ENCODE measurements at regions not wholly inside any gene's neighbourhood (a gene's known extent, or its start where the extent isn't known, plus 50 kb on each side); places are given as distances from the start of the nearest gene placed in this dataset.

DNA sequence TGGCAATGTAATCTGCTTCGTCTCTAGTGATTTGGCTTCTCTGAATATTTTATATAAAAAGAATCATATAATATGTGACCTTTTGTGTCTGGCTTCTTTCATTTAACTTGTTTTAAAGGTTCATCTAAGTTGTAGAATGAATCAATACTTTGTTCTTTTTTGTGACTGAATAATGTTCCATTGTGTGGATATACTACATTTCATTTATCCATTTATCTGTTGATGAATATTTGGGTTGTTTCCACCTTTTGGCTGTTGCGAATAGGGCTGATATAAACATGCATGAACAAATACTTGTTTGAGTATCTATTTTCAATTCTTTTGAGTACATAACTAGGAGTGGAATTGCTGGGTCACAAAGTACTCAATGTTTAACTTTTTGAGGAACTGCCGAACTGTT lies 63.8 kb upstream of the TNP1 start:
- TF ChIP-seq TAF1 (IDR thresholded peaks at IDR 0.05; ENCODE audit: borderline replicate concordance, low read depth, low read length) (no peak), POLR2A (IDR thresholded peaks at IDR 0.05; ENCODE audit: low read depth, low read length) (no peak), POLR2AphosphoS5 (IDR thresholded peaks at IDR 0.05; ENCODE audit: low read length) (no peak), YY1 (IDR thresholded peaks at IDR 0.05; ENCODE audit: low read depth, low read length) (no peak), IKZF2 (IDR thresholded peaks at IDR 0.05) (no peak)
- TF ChIP-seq, protein P1, sequence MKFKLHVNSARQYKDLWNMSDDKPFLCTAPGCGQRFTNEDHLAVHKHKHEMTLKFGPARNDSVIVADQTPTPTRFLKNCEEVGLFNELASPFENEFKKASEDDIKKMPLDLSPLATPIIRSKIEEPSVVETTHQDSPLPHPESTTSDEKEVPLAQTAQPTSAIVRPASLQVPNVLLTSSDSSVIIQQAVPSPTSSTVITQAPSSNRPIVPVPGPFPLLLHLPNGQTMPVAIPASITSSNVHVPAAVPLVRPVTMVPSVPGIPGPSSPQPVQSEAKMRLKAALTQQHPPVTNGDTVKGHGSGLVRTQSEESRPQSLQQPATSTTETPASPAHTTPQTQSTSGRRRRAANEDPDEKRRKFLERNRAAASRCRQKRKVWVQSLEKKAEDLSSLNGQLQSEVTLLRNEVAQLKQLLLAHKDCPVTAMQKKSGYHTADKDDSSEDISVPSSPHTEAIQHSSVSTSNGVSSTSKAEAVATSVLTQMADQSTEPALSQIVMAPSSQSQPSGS (IDR thresholded peaks at IDR 0.05; ENCODE audit: low read length) = no peak
- TF ChIP-seq, protein P2, sequence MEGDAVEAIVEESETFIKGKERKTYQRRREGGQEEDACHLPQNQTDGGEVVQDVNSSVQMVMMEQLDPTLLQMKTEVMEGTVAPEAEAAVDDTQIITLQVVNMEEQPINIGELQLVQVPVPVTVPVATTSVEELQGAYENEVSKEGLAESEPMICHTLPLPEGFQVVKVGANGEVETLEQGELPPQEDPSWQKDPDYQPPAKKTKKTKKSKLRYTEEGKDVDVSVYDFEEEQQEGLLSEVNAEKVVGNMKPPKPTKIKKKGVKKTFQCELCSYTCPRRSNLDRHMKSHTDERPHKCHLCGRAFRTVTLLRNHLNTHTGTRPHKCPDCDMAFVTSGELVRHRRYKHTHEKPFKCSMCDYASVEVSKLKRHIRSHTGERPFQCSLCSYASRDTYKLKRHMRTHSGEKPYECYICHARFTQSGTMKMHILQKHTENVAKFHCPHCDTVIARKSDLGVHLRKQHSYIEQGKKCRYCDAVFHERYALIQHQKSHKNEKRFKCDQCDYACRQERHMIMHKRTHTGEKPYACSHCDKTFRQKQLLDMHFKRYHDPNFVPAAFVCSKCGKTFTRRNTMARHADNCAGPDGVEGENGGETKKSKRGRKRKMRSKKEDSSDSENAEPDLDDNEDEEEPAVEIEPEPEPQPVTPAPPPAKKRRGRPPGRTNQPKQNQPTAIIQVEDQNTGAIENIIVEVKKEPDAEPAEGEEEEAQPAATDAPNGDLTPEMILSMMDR (IDR thresholded peaks at IDR 0.05 in 2 of 3, conservative IDR thresholded peaks at IDR 0.05 in 1 of 3; ENCODE audit: control insufficient read depth in 2 of 3, extremely low read depth in 1 of 3, insufficient read depth in 1 of 3, low read depth in 3 of 3, low read length in 3 of 3) = no peak

All from GM12878 (cell line).